LNCaP clone FGC (cell line): ENCODE measurements at regions not wholly inside any gene's neighbourhood (a gene's known extent, or its start where the extent isn't known, plus 50 kb on each side); places are given as distances from the start of the nearest gene placed in this dataset.
"Not testable (repeated sequence)": the region's sequence is repeated elsewhere in the genome, so short reads cannot be mapped to it uniquely, and the experiment has no call there.

Experiments used
- DNase-seq: peaks from one replicate; pipeline ENCODE4 v3.0.0-alpha.2; 2011; ENCODE audit warnings: low read depth
- H3K4me3 ChIP-seq: 2 replicates; pipeline ENCODE4 v1.5.1; 2011; ENCODE audit warnings: mild to moderate bottlenecking, low read depth, low read length, control low read depth
- CTCF ChIP-seq: IDR thresholded peaks from 2 replicates; pipeline ENCODE4 v1.5.1; 2012; ENCODE audit warnings: mild to moderate bottlenecking; ENCODE audit not compliant: control insufficient read depth, insufficient read depth; ENCODE audit errors: extremely low read depth

DNA sequence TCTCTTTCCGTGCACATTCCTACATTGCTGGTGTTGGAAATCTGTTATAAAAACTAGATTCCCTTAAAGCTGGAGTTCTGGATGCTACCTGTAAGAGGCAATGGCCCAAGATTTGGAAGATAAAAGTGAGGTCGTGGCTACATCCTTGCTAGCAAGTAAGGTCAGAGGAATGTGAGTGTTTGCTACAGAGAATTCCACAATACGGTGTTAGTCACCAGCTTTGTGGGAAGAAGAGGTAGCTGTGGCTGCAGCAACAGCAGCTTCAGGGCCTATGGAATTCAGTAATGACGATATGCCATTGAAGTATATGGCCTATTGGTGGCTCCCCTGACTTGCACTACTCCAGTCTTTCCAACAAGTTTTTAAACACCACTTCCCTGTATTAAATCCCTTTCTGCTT, 227.7 kb upstream of the TMEM260 start:
- H3K4me3 ChIP-seq, result no peak overlapping the region
- DNase-seq, result no peak
- no peak for TF ChIP-seq CTCF

GRCh38 chr14:56352999-56353398, 226.6 kb upstream of the TMEM260 start:
- no peak for TF ChIP-seq CTCF
- no peak for DNase-seq
- no peak overlapping the region for H3K4me3 ChIP-seq

DNA sequence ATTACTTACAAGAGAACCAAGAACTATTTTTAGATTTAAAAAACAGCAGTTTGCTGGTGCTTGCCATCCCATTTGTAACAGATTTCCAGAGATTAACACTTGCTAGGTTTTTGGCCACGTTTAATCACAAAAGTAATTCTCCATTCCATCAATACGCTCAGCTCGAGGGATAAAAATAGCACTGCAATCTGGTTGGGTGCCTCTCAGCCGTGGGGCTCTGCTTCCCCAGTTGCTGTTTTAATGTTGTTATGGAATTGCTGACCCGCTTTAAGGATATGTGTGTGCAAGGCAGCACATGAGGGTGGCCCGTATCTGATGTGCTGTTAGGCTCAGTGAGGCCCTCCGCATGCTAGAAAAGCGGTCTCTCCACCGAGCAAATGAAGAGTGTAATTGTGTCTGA, 222.2 kb upstream of the TMEM260 start:
- H3K4me3 ChIP-seq, result no peak overlapping the region
- DNase-seq, result no peak
- no peak for TF ChIP-seq CTCF

GRCh38 chr14:56358275-56358674, 221.3 kb upstream of the TMEM260 start:
- no peak for TF ChIP-seq CTCF
- H3K4me3 ChIP-seq, result no peak overlapping the region
- DNase-seq, result no peak

DNA sequence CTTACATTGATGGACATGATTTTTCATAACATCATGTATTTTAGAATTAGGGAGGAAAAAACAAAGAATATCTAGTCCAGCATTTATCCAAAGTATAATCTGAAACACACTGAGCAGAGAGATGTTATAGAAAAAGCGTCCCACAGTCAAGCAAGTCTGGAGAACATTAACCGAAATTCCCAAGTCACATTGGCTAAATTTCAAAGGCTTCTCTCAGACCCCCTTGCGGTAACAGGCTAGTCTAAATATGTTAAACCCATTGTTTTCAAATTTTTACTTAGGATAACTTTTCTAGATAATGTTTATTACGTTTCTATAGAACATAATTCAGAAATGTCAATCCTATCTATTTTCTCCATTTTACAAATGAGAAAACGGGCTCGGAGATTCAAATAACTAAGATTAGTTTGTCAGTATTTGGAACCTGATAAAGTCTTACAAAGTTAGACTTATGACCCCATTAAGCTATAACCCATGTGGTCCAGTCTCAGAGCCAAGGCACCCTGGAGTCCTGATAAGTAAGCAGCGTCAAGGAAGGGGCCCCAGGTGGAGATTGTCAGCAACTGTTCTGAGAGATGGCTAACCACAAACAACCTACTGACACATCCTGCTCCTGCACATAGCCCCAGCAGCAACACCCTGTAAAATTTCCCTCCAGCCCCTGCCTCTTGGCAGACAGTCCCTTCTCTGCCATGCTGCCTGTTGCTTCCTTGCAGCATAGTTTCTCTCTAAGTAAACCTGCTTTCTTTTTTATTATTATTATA, 220.6 kb upstream of the TMEM260 start:
- DNase-seq, result no peak
- H3K4me3 ChIP-seq, result no peak overlapping the region
- TF ChIP-seq CTCF, result no peak

DNA sequence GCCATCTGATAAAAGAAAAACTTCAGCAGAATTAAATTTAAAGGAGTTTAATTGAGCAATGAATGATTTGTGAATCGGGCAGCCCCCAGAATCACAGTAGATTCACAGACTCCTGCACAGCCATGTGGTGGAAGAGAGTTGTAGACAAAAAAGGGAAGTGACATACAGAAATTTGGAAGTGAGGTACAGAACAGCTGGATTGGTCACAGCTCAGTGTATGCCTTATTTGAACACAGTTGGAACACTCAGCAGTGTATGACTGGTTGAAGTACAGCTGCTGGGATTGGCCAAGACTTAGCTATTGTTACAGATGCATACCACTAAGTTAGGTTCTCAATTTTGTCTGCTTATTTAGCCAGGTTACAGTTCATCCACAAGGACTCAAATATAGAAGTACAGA, 213.9 kb upstream of the TMEM260 start:
- not testable (repeated sequence) for H3K4me3 ChIP-seq, DNase-seq

DNA sequence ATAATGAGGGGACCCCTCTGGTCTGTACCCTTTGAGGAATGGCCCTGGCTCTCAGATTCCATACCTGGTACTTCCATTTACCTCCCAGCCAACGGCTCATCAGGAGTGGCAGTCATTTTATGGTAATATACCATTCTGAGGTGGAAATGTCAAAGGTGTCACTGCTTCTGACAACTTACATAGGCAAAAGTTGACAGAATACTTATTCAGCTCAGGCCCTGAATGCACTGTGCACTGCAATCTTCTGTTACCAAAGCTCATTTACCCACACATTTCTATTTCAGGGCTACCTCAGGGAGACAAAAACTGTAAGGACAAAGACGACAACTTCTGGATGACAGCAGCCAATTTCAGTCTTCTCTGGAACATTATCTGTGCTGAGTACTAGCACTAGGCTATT, 212.2 kb upstream of the TMEM260 start:
- no peak for TF ChIP-seq CTCF
- no peak overlapping the region for H3K4me3 ChIP-seq
- no peak for DNase-seq
